Gastrocnemius medialis (tissue), 4 donors: ENCODE measurements at regions not wholly inside any gene's neighbourhood (a gene's known extent, or its start where the extent isn't known, plus 50 kb on each side); places are given as distances from the start of the nearest gene placed in this dataset.

Experiments used
- ATAC-seq, 2 donors: fragments of 150-250 bp; one replicate each; pipeline ENCODE4 v1.9.1; 2016
- DNase-seq, 2 donors: peaks; one replicate each; pipeline ENCODE4 v3.0.0-alpha.2; 2019
- H3K27ac ChIP-seq, 4 donors: fragments of 200-600 bp; sonication (generic); 1 replicate in 1 of 4; 2 replicates in 3 of 4; pipeline ENCODE4 v1.5.1; 2016 to 2018; ENCODE audit warnings: mild to moderate bottlenecking in 2 of 4, moderate library complexity in 1 of 4
- H3K27me3 ChIP-seq, 3 donors: fragments of 200-600 bp; sonication (generic) in 2 of 3; 1 replicate in 1 of 3; 2 replicates in 2 of 3; pipeline versions ENCODE4 v1.5.1 to v1.6.0; 2016 to 2019; ENCODE audit warnings: mild to moderate bottlenecking in 1 of 3, moderate library complexity in 1 of 3
- H3K36me3 ChIP-seq, 2 donors: fragments of 200-600 bp; sonication (generic) in 1 of 2; one replicate each; pipeline ENCODE4 v1.5.1; 2017 to 2018
- H3K4me1 ChIP-seq, 2 donors: fragments of 200-600 bp; sonication (generic) in 1 of 2; one replicate each; pipeline ENCODE4 v1.5.1; 2016 to 2017; ENCODE audit warnings: mild to moderate bottlenecking in 2 of 2
- H3K4me3 ChIP-seq, 4 donors: fragments of 200-600 bp; sonication (generic) in 3 of 4; 1 replicate in 1 of 4; 2 replicates in 3 of 4; pipeline ENCODE4 v1.5.1; 2016 to 2019; ENCODE audit warnings: mild to moderate bottlenecking in 2 of 4
- H3K9me3 ChIP-seq, 3 donors: fragments of 200-600 bp; sonication (generic) in 2 of 3; 1 replicate in 1 of 3; 2 replicates in 2 of 3; pipeline ENCODE4 v1.5.1; 2016 to 2019
- CTCF ChIP-seq, 5 experiments: fragments of 450-650 bp in 3 of 5; fragments of 200-600 bp in 2 of 5; sonication (generic) in 2 of 5; IDR thresholded peaks in 4 of 5; conservative IDR thresholded peaks in 1 of 5; 1 replicate in 4 of 5; 2 replicates in 1 of 5; pipeline ENCODE4 v1.5.1; 2016 to 2019; ENCODE audit warnings: antibody characterized with exemption in 5 of 5, mild to moderate bottlenecking in 3 of 5, moderate library complexity in 3 of 5
- POLR2A ChIP-seq, 2 donors: fragments of 450-650 bp; IDR thresholded peaks; one replicate each; pipeline ENCODE4 v1.6.1; 2017; ENCODE audit warnings: antibody characterized with exemption in 2 of 2, mild to moderate bottlenecking in 2 of 2, moderate library complexity in 2 of 2
- in situ Hi-C, 4 donors: fragments of 200-750 bp; cut with MboI; loops; one replicate each; pipeline versions ENCODE4 v1.15.0 to v1.8.0; 2017; ENCODE audit warnings: low sequenced_read_pairs in 4 of 4
- intact Hi-C: fragments of 100-400 bp; cut with DNase I; formaldehyde crosslinking; loops from one replicate; pipeline ENCODE4 v1.15.1; 2023; ENCODE audit warnings: low total_unique reads

- intact Hi-C loops (no loop called here), in situ Hi-C loops (no loop called here)
- H3K9me3 ChIP-seq: no peaks in the 10 kb centered on the region
- DNase-seq: no peak
- H3K27me3 ChIP-seq: no peaks in the 10 kb centered on the region
- no peak for ATAC-seq
- H3K4me3 ChIP-seq: no peak overlapping the region
- TF ChIP-seq POLR2A (IDR thresholded peaks at IDR 0.05) (no peak), CTCF (IDR thresholded peaks at IDR 0.05 in 4 of 5, conservative IDR thresholded peaks at IDR 0.05 in 1 of 5) (no peak)
- peaks cover 3 to 9% of the 10 kb centered on the region in 2 donors for H3K4me1 ChIP-seq
- peaks cover 0 to 33% of the 10 kb centered on the region in 2 donors for H3K36me3 ChIP-seq
- no peak overlapping the region for H3K27ac ChIP-seq
Observed at GRCh38 chr3:124634210-124635168, 95.8 kb upstream of the UMPS start.

GRCh38 chr3:124635169-124635539 is 95.1 kb upstream of the UMPS start:
- intact Hi-C loops: no loop called here
- H3K4me1 ChIP-seq: peaks cover 3 to 9% of the 10 kb centered on the region in 2 donors
- peaks cover 0 to 33% of the 10 kb centered on the region in 2 donors for H3K36me3 ChIP-seq

GRCh38 chr3:124636101-124636862 is 94.0 kb upstream of the UMPS start:
- in situ Hi-C loops: no loop called here
- Histone ChIP-seq H3K27me3 (no peaks in the 10 kb centered on the region), H3K36me3 (peaks cover 0 to 33% of the 10 kb centered on the region in 2 donors), H3K4me3 (no peak overlapping the region), H3K27ac (no peak overlapping the region), H3K9me3 (no peaks in the 10 kb centered on the region), H3K4me1 (peaks cover 3 to 7% of the 10 kb centered on the region in 2 donors)
- ATAC-seq: no peak
- no peak for DNase-seq
- intact Hi-C loops: no loop called here
- no peak for TF ChIP-seq POLR2A (IDR thresholded peaks at IDR 0.05)
- no peak for TF ChIP-seq CTCF (IDR thresholded peaks at IDR 0.05 in 4 of 5, conservative IDR thresholded peaks at IDR 0.05 in 1 of 5)

More at GRCh38 chr3:124635169-124635539, 95.1 kb upstream of the UMPS start:
- Histone ChIP-seq H3K4me3 (no peak overlapping the region), H3K27ac (no peak overlapping the region), H3K9me3 (no peaks in the 10 kb centered on the region), H3K27me3 (no peaks in the 10 kb centered on the region)
- TF ChIP-seq POLR2A (IDR thresholded peaks at IDR 0.05) (no peak), CTCF (IDR thresholded peaks at IDR 0.05 in 4 of 5, conservative IDR thresholded peaks at IDR 0.05 in 1 of 5) (no peak)
- in situ Hi-C loops: no loop called here
- DNase-seq (no peak), ATAC-seq (no peak)

- peaks cover 0 to under 1% of the 10 kb centered on the region in 2 donors for H3K4me1 ChIP-seq
- in situ Hi-C loops: no loop called here
- intact Hi-C loops: no loop called here
- H3K9me3 ChIP-seq: no peaks in the 10 kb centered on the region
- DNase-seq: no peak
- peaks cover 0 to 33% of the 10 kb centered on the region in 2 donors for H3K36me3 ChIP-seq
- ATAC-seq: no peak
- TF ChIP-seq CTCF (IDR thresholded peaks at IDR 0.05 in 4 of 5, conservative IDR thresholded peaks at IDR 0.05 in 1 of 5): no peak
- no peak for TF ChIP-seq POLR2A (IDR thresholded peaks at IDR 0.05)
- H3K27ac ChIP-seq: no peak overlapping the region
- no peaks in the 10 kb centered on the region for H3K27me3 ChIP-seq
- no peak overlapping the region for H3K4me3 ChIP-seq
Observed at GRCh38 chr3:124636863-124637296, 93.4 kb upstream of the UMPS start.
